H7 (cell line): ENCODE measurements at regions not wholly inside any gene's neighbourhood (a gene's known extent, or its start where the extent isn't known, plus 50 kb on each side); places are given as distances from the start of the nearest gene placed in this dataset.

Experiments used
- DNase-seq: peaks from one replicate; pipeline ENCODE4 v3.0.0; 2012
- H3K27me3 ChIP-seq: 2 replicates; pipeline ENCODE4 v1.6.0; 2011; ENCODE audit warnings: mild to moderate bottlenecking, low read length; ENCODE audit not compliant: control insufficient read depth, insufficient read depth
- H3K36me3 ChIP-seq: replicated peaks from 2 replicates; pipeline ENCODE4 v1.5.1; 2011; ENCODE audit warnings: low read length; ENCODE audit not compliant: control insufficient read depth, insufficient read depth
- H3K4me3 ChIP-seq: 2 replicates; pipeline ENCODE4 v1.5.1; 2011; ENCODE audit warnings: low read depth, mild to moderate bottlenecking, control low read depth, low read length, moderate library complexity; ENCODE audit not compliant: insufficient read depth

- H3K36me3 ChIP-seq, result no peaks in the 10 kb centered on the region
- DNase-seq, result no peak
- no peak overlapping the region for H3K4me3 ChIP-seq
- no peaks in the 10 kb centered on the region for H3K27me3 ChIP-seq
These were observed 49.9 kb downstream of the RIN2 start for GRCh38 chr20:19807946-19808330.

- H3K4me3 ChIP-seq, result no peak overlapping the region
- no peaks in the 10 kb centered on the region for H3K36me3 ChIP-seq
- H3K27me3 ChIP-seq, result no peaks in the 10 kb centered on the region
- DNase-seq, result no peak
These were observed 50.4 kb downstream of the RIN2 start for GRCh38 chr20:19808498-19808897.

GRCh38 chr20:19809505-19809904 is 51.4 kb downstream of the RIN2 start:
- DNase-seq, result no peak
- Histone ChIP-seq H3K4me3 (no peak overlapping the region), H3K36me3 (no peaks in the 10 kb centered on the region), H3K27me3 (no peaks in the 10 kb centered on the region)

- no peak for DNase-seq
- Histone ChIP-seq H3K4me3 (no peak overlapping the region), H3K36me3 (no peaks in the 10 kb centered on the region), H3K27me3 (no peaks in the 10 kb centered on the region)
These were observed 53.2 kb downstream of the RIN2 start for GRCh38 chr20:19811231-19811630.

GRCh38 chr20:19812056-19812455 is 54.0 kb downstream of the RIN2 start:
- no peak for DNase-seq
- no peaks in the 10 kb centered on the region for H3K27me3 ChIP-seq
- no peaks in the 10 kb centered on the region for H3K36me3 ChIP-seq
- no peak overlapping the region for H3K4me3 ChIP-seq

GRCh38 chr20:19812696-19813095 is 54.6 kb downstream of the RIN2 start:
- H3K4me3 ChIP-seq, result no peak overlapping the region
- DNase-seq, result no peak
- H3K36me3 ChIP-seq, result no peaks in the 10 kb centered on the region
- H3K27me3 ChIP-seq, result no peaks in the 10 kb centered on the region

GRCh38 chr20:19813846-19814640 is 56.0 kb downstream of the RIN2 start:
- H3K4me3 ChIP-seq, result no peak overlapping the region
- no peaks in the 10 kb centered on the region for H3K36me3 ChIP-seq
- DNase-seq, result no peak
- H3K27me3 ChIP-seq, result no peaks in the 10 kb centered on the region

- no peak for DNase-seq
- no peaks in the 10 kb centered on the region for H3K27me3 ChIP-seq
- H3K4me3 ChIP-seq, result no peak overlapping the region
- no peaks in the 10 kb centered on the region for H3K36me3 ChIP-seq
These were observed 57.5 kb downstream of the RIN2 start for GRCh38 chr20:19815553-19815991.

- no peaks in the 10 kb centered on the region for H3K27me3 ChIP-seq
- DNase-seq, result no peak
- H3K36me3 ChIP-seq, result no peaks in the 10 kb centered on the region
- no peak overlapping the region for H3K4me3 ChIP-seq
These were observed 58.3 kb downstream of the RIN2 start for GRCh38 chr20:19816386-19816785.

GRCh38 chr20:19817017-19817416 is 59.0 kb downstream of the RIN2 start:
- H3K36me3 ChIP-seq, result no peaks in the 10 kb centered on the region
- H3K27me3 ChIP-seq, result no peaks in the 10 kb centered on the region
- DNase-seq, result no peak
- H3K4me3 ChIP-seq, result no peak overlapping the region

- no peak for DNase-seq
- Histone ChIP-seq H3K4me3 (no peak overlapping the region), H3K27me3 (no peaks in the 10 kb centered on the region), H3K36me3 (no peaks in the 10 kb centered on the region)
These were observed 61.1 kb downstream of the RIN2 start for GRCh38 chr20:19819149-19819548.

- H3K4me3 ChIP-seq, result no peak overlapping the region
- no peaks in the 10 kb centered on the region for H3K27me3 ChIP-seq
These were observed 62.6 kb downstream of the RIN2 start for GRCh38 chr20:19820555-19821211.

GRCh38 chr20:19821606-19822005 is 63.5 kb downstream of the RIN2 start:
- Histone ChIP-seq H3K27me3 (no peaks in the 10 kb centered on the region), H3K4me3 (no peak overlapping the region), H3K36me3 (no peaks in the 10 kb centered on the region)
- DNase-seq, result no peak

More at GRCh38 chr20:19820555-19821211, 62.6 kb downstream of the RIN2 start:
- no peaks in the 10 kb centered on the region for H3K36me3 ChIP-seq
- no peak for DNase-seq

GRCh38 chr20:19823216-19823615 is 65.2 kb downstream of the RIN2 start:
- no peak for DNase-seq
- Histone ChIP-seq H3K36me3 (no peaks in the 10 kb centered on the region), H3K27me3 (no peaks in the 10 kb centered on the region), H3K4me3 (no peak overlapping the region)

GRCh38 chr20:19823971-19824370 is 65.9 kb downstream of the RIN2 start:
- H3K4me3 ChIP-seq, result no peak overlapping the region
- H3K27me3 ChIP-seq, result no peaks in the 10 kb centered on the region
- H3K36me3 ChIP-seq, result no peaks in the 10 kb centered on the region
- no peak for DNase-seq
